CD4-positive, alpha-beta T cell treated with Interleukin-4 for 4 hours (primary cell): ENCODE measurements at regions not wholly inside any gene's neighbourhood (a gene's known extent, or its start where the extent isn't known, plus 50 kb on each side); places are given as distances from the start of the nearest gene placed in this dataset.

Source experiments
- DNase-seq: peaks from one replicate; pipeline ENCODE4 v3.0.0-alpha.2; 2020

DNA sequence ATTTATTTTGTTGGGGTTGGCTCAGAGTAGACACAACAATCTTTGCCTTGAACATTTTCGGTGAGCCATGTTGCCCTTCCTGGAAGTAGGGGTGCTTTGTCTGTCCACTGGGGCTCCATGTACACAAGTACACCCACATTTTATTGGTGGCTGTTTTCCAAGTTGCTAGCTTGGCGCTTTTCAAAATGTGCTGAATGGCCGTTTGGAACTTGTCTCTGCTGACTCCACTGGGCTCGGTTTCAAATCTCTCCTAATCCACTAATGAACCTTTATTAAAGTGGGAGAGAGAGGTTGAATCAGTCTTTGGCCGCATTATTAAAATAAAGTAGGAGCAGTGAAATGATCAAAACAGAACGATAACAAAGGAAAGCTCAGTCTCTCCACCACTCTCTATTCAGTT is 64.6 kb upstream of the TAF11L2 start:
- DNase-seq, result no peak

GRCh38 chr5:17434982-17435381 is 63.0 kb upstream of the TAF11L2 start:
- no peak for DNase-seq

DNA sequence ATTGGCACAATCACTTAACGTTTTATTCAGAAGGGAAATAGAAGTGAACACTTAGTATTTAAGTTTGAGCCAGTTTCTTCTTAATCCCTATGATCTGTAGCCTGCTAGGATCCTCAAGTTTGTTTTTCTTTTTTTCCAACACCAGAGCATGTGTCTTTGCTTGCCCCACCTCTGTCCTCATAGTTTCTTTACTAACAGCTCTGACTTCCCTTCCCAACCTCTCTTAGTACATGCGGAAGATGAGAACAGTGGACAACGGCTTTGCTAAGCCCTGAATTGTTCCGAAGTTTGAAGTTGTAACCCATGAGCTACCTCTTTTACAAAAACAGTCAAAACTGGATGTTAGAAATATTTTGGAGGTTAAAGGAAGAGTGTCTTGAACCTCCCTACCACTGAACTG is 61.7 kb upstream of the TAF11L2 start:
- no peak for DNase-seq

- DNase-seq, result no peak
These were observed 61.2 kb upstream of the TAF11L2 start for GRCh38 chr5:17436761-17437221.

DNA sequence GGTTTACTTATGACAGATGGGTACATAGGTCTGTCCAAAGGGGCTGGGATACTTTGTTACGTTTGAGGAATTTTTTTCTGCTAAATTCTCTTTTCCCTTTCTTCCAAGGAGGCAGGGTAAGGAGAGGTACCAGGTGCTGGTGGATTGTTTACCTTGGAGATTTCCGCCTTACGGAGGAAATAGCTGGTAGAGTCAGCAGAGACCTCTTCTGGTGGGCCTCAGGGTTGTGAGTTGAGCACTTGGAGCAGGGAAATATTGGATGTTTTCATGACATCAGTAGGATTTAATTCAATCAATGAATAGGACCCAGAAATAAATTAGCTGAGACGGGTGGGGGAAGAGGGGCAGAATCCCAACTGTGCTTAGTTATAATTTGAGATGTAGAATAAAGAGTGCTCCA is 60.0 kb upstream of the TAF11L2 start:
- no peak for DNase-seq

- no peak for DNase-seq
These were observed 58.1 kb upstream of the TAF11L2 start for GRCh38 chr5:17439956-17440355.

DNA sequence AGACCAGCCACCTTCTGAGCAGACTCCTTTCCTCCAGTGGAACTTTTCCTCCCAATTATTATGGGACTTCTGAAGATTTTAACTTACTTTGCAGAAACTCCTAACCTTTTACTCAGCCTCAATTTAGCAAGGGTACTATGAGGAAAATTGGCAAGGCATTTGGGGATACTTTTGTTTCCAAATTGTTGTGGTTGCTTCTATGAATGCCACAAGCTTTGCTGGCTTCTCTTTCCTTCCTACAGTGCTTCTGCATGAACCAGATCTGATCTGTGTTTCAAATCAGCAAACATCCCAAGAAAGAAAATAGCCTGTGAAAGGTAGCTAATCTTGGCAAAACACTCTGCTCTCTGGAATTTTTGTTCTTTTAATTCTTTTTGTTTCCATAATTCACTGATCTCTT is 57.3 kb upstream of the TAF11L2 start:
- no peak for DNase-seq

GRCh38 chr5:17441351-17441750 is 56.7 kb upstream of the TAF11L2 start:
- no peak for DNase-seq

DNA sequence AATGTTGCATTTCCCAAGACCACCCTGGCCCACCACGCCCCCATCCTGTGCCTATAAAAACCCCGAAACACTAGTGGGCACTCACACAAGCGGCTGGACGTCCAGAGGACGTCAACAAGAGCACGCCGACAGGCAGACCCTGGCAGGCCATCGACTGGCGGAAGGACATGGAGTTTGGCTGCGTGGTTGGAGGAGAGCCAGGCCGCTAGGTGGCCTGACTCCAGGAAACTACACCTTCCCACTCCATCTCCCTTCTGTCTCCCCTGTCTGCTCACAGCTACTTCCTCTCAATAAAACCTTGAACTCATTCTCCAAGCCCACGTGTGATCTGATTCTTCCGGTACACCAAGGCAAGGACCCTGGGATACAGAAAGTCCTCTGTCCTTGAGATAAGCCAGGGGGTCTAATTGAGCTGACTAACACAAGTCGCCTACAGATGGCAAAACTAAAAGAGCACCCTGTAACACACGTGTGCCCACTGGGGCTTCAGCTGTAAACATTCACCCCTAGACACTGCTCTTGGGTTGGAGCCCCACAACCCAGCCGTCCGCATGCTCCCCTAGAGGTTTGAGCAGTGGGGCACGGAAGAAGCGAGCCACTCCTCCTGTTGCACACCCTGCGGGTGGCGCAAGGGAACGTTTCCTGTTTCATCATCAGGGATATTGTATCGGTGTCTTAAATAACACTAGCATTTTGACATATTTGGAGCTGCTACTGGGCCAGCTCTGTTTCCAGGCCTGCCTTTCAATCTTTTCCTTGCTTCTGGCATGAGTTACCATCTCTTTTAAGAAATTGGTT is 54.5 kb upstream of the TAF11L2 start:
- no peak for DNase-seq

GRCh38 chr5:17444496-17444895 is 53.5 kb upstream of the TAF11L2 start:
- no peak for DNase-seq

DNA sequence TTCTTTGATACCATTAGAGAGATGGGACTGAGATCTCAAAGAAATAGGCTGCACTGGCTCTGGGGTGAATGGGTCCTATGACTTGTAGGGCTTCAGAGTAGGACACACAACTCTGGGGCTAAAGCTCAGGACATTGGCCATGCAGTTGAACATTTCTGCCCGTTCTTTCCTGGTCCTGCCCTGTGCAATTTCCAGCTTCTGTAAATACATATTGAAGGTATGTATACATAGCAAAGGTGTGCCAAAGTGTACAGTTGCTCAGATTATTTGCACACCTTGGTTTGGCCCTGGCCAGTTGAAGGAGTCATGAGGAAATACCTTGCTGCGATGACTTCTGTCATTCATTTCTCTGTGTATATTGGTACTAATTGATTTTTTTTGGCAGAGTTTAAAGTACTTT is 52.8 kb upstream of the TAF11L2 start:
- no peak for DNase-seq
